Neutrophil (primary cell): ENCODE measurements at regions not wholly inside any gene's neighbourhood (a gene's known extent, or its start where the extent isn't known, plus 50 kb on each side); places are given as distances from the start of the nearest gene placed in this dataset.

ENCODE experiments used
- H3K27ac ChIP-seq: fragments of 200-600 bp; sonication (generic); 2 replicates; pipeline ENCODE4 v1.5.1; 2016; ENCODE audit warnings: mild to moderate bottlenecking, moderate library complexity
- H3K27me3 ChIP-seq: fragments of 200-600 bp; sonication (generic); 2 replicates; pipeline ENCODE4 v1.6.0; 2016; ENCODE audit warnings: mild to moderate bottlenecking
- H3K36me3 ChIP-seq: fragments of 200-600 bp; sonication (generic); 2 replicates; pipeline ENCODE4 v1.5.1; 2017
- H3K4me1 ChIP-seq, 2 experiments: fragments of 200-600 bp in 1 of 2; sonication (generic) in 1 of 2; 1 replicate in 1 of 2; 2 replicates in 1 of 2; pipeline versions ENCODE4 v1.5.1 to v1.6.1; 2013 to 2016; ENCODE audit warnings: low read depth in 1 of 2, low read length in 1 of 2, mild to moderate bottlenecking in 1 of 2, moderate library complexity in 1 of 2; ENCODE audit not compliant: control insufficient read depth in 1 of 2, insufficient read depth in 1 of 2
- H3K4me3 ChIP-seq, 2 experiments: fragments of 200-600 bp in 1 of 2; sonication (generic) in 1 of 2; 1 replicate in 1 of 2; 2 replicates in 1 of 2; pipeline ENCODE4 v1.5.1; 2013 to 2016; ENCODE audit warnings: low read depth in 1 of 2, low read length in 1 of 2, mild to moderate bottlenecking in 1 of 2, moderate library complexity in 1 of 2
- H3K9me3 ChIP-seq: fragments of 200-600 bp; sonication (generic); 2 replicates; pipeline ENCODE4 v1.5.1; 2016
- TF ChIP-seq, protein P1 (sequence below): fragments of 200-600 bp; sonication (generic); IDR thresholded peaks from 2 replicates; pipeline ENCODE4 v1.5.1; 2016; ENCODE audit warnings: antibody characterized with exemption

GRCh38 chr12:69167648-69168165 lies 71.7 kb upstream of the CPSF6 start:
- Histone ChIP-seq H3K4me1 (no peaks in the 10 kb centered on the region), H3K36me3 (no peaks in the 10 kb centered on the region), H3K27ac (no peak overlapping the region), H3K9me3 (no peaks in the 10 kb centered on the region), H3K4me3 (no peak overlapping the region), H3K27me3 (no peaks in the 10 kb centered on the region)
- TF ChIP-seq, protein P1, sequence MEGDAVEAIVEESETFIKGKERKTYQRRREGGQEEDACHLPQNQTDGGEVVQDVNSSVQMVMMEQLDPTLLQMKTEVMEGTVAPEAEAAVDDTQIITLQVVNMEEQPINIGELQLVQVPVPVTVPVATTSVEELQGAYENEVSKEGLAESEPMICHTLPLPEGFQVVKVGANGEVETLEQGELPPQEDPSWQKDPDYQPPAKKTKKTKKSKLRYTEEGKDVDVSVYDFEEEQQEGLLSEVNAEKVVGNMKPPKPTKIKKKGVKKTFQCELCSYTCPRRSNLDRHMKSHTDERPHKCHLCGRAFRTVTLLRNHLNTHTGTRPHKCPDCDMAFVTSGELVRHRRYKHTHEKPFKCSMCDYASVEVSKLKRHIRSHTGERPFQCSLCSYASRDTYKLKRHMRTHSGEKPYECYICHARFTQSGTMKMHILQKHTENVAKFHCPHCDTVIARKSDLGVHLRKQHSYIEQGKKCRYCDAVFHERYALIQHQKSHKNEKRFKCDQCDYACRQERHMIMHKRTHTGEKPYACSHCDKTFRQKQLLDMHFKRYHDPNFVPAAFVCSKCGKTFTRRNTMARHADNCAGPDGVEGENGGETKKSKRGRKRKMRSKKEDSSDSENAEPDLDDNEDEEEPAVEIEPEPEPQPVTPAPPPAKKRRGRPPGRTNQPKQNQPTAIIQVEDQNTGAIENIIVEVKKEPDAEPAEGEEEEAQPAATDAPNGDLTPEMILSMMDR = no peak

DNA sequence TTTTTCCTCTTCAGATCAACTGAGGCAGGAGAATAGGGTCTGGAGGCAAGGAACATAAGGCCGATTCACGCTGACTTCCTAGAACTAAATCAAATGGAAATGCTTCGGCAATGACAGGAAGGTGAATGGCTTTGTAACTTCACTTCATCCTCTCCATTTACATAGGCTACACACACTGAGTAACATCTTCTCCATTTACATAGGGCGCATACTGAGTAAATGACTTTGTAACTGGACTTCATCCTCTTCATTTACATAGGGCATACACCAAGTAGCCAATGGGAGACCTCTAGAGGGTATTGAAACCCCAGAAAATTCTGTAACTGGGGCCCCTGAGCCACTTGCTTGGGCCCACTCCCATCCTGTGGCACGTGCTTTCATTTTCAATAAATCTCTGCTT lies 71.0 kb upstream of the CPSF6 start:
- Histone ChIP-seq H3K4me3 (no peak overlapping the region), H3K4me1 (no peaks in the 10 kb centered on the region), H3K27ac (no peak overlapping the region), H3K36me3 (no peaks in the 10 kb centered on the region), H3K9me3 (no peaks in the 10 kb centered on the region), H3K27me3 (no peaks in the 10 kb centered on the region)
- TF ChIP-seq, protein P1 = no peak

DNA sequence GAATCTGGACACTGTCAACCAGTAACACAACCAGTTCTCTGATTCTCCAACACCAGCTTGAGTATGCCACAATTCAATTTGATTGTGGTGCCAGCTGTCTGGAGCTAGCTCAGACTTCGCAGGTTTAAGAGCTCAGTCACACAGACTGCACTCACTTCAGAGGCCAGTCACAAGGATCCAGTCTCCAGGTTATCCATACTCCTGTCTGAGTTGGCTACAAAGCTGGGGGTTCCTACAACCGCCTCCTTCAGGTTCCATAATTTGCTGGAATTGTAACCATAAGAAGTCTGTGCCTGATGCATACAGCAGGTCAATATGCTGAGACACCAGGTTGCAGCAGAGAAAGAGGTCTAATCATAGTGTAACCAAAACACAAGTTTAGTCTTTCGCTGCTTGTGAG lies 70.5 kb upstream of the CPSF6 start:
- no peaks in the 10 kb centered on the region for H3K36me3 ChIP-seq
- TF ChIP-seq, protein P1 = no peak
- no peaks in the 10 kb centered on the region for H3K27me3 ChIP-seq
- no peak overlapping the region for H3K4me3 ChIP-seq
- no peak overlapping the region for H3K27ac ChIP-seq
- H3K4me1 ChIP-seq = no peaks in the 10 kb centered on the region
- H3K9me3 ChIP-seq = no peaks in the 10 kb centered on the region

- H3K27me3 ChIP-seq = no peaks in the 10 kb centered on the region
- H3K9me3 ChIP-seq = no peaks in the 10 kb centered on the region
- TF ChIP-seq, protein P1 = no peak
- H3K36me3 ChIP-seq = no peaks in the 10 kb centered on the region
- no peaks in the 10 kb centered on the region for H3K4me1 ChIP-seq
- no peak overlapping the region for H3K27ac ChIP-seq
- no peak overlapping the region for H3K4me3 ChIP-seq
These were observed 69.1 kb upstream of the CPSF6 start for GRCh38 chr12:69170293-69170692.

- Histone ChIP-seq H3K27ac (no peak overlapping the region), H3K27me3 (no peaks in the 10 kb centered on the region), H3K4me1 (no peaks in the 10 kb centered on the region), H3K9me3 (no peaks in the 10 kb centered on the region), H3K4me3 (no peak overlapping the region), H3K36me3 (no peaks in the 10 kb centered on the region)
- TF ChIP-seq, protein P1 = no peak
These were observed 67.5 kb upstream of the CPSF6 start for GRCh38 chr12:69171881-69172280.

GRCh38 chr12:69172491-69172890 lies 66.9 kb upstream of the CPSF6 start:
- no peak overlapping the region for H3K27ac ChIP-seq
- no peak overlapping the region for H3K4me3 ChIP-seq
- TF ChIP-seq, protein P1 = no peak
- no peaks in the 10 kb centered on the region for H3K9me3 ChIP-seq
- no peaks in the 10 kb centered on the region for H3K27me3 ChIP-seq
- no peaks in the 10 kb centered on the region for H3K36me3 ChIP-seq
- no peaks in the 10 kb centered on the region for H3K4me1 ChIP-seq
